Upper lobe of left lung (tissue), 4 donors: ENCODE measurements at regions not wholly inside any gene's neighbourhood (a gene's known extent, or its start where the extent isn't known, plus 50 kb on each side); places are given as distances from the start of the nearest gene placed in this dataset.

ENCODE experiments used
- POLR2A ChIP-seq, 4 donors: fragments of 450-650 bp; IDR thresholded peaks; one replicate each; pipeline ENCODE4 v1.5.1; 2016 to 2017; ENCODE audit warnings: antibody characterized with exemption in 4 of 4, mild to moderate bottlenecking in 2 of 4
- POLR2AphosphoS5 ChIP-seq, 2 donors: sonication (generic); formaldehyde crosslinking; IDR thresholded peaks; one replicate each; pipeline ENCODE4 v1.5.1; 2017; ENCODE audit warnings: antibody characterized with exemption in 2 of 2
- TF ChIP-seq, protein P1 (sequence below), 6 experiments: fragments of 450-650 bp in 4 of 6; fragments of 200-600 bp in 2 of 6; sonication (generic) in 2 of 6; IDR thresholded peaks; one replicate each; pipeline ENCODE4 v1.5.1; 2016 to 2019; ENCODE audit warnings: antibody characterized with exemption in 6 of 6

DNA sequence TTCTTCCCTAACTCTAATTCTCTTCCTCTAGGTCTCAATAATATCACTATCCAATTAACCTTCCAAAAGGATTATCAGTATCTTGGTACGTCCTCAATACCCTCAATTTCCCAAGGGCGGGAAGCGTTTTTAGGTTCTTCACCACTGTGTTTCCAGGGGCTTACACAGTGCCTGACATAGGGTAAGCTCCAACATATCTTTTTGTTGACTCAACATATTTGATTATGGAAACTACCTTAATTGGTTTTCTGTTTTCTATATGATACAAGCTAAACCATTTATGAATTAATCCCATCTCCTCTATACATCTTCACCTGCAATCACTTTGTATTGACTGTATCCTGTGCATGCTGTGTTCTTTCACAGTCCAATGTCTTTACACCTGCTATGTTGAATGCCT, 987.3 kb downstream of the GRID1 start:
- TF ChIP-seq, protein P1, sequence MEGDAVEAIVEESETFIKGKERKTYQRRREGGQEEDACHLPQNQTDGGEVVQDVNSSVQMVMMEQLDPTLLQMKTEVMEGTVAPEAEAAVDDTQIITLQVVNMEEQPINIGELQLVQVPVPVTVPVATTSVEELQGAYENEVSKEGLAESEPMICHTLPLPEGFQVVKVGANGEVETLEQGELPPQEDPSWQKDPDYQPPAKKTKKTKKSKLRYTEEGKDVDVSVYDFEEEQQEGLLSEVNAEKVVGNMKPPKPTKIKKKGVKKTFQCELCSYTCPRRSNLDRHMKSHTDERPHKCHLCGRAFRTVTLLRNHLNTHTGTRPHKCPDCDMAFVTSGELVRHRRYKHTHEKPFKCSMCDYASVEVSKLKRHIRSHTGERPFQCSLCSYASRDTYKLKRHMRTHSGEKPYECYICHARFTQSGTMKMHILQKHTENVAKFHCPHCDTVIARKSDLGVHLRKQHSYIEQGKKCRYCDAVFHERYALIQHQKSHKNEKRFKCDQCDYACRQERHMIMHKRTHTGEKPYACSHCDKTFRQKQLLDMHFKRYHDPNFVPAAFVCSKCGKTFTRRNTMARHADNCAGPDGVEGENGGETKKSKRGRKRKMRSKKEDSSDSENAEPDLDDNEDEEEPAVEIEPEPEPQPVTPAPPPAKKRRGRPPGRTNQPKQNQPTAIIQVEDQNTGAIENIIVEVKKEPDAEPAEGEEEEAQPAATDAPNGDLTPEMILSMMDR (IDR thresholded peaks at IDR 0.05): no peak
- TF ChIP-seq POLR2AphosphoS5 (IDR thresholded peaks at IDR 0.05) (no peak), POLR2A (IDR thresholded peaks at IDR 0.05) (no peak)
